HepG2 (cell line): ENCODE measurements at regions not wholly inside any gene's neighbourhood (a gene's known extent, or its start where the extent isn't known, plus 50 kb on each side); places are given as distances from the start of the nearest gene placed in this dataset.

Source experiments
- ATAC-seq: fragments of 200-7000 bp; cut with Tn5 transposase; 3 replicates; pipeline ENCODE4 v1.9.1; 2020; ENCODE audit warnings: mild to moderate bottlenecking, moderate library complexity
- BruUV-seq: library from RNA; stranded (reverse); fragments of 400-500 nt; replicated peaks from 2 replicates; lab custom pipeline; 2021; lab: Mats Ljungman, UMichigan
- CTCF ChIA-PET: fragments of 300-600 bp; formaldehyde crosslinking; extraction: SDS; loops from one replicate; lab custom pipeline; 2021; ENCODE audit warnings: low total read pairs, inconsistent platforms, low intra/inter-chr PET ratio; lab: Yijun Ruan, JAX
- POLR2A ChIA-PET: fragments of 350-600 bp; sonication (Branson Sonifier 250); formaldehyde crosslinking; loops from one replicate; lab custom pipeline; 2020; ENCODE audit warnings: antibody characterized with exemption, inconsistent platforms; lab: Yijun Ruan, JAX
- DNase-seq: peaks from one replicate; pipeline ENCODE4 v3.0.0-alpha.2; 2015; ENCODE audit warnings: low spot score
- FAIRE-seq: peaks from 3 replicates; lab custom pipeline; 2011; peaks lifted over from hg19 to GRCh38; lab: Jason Lieb, UNC
- H2AFZ ChIP-seq: one replicate; pipeline ENCODE4 v1.6.1; 2011; ENCODE audit warnings: low read length, inconsistent platforms
- H3K27ac ChIP-seq: fragments of 300-600 bp; 3 replicates; pipeline ENCODE4 v1.8.0; 2011; ENCODE audit warnings: mixed run types, mild to moderate bottlenecking, mixed read lengths, low read length, inconsistent platforms; ENCODE audit not compliant: insufficient read depth; ENCODE audit errors: extremely low read length
- H3K27me3 ChIP-seq, 2 experiments: fragments of 200-600 bp in 1 of 2; 2 replicates in 1 of 2; 3 replicates in 1 of 2; pipeline versions ENCODE4 v1.6.0 to v1.8.0; 2011; ENCODE audit warnings: low read length in 2 of 2, mild to moderate bottlenecking in 2 of 2, moderate library complexity in 2 of 2, inconsistent platforms in 1 of 2; ENCODE audit not compliant: insufficient read depth in 2 of 2, control insufficient read depth in 1 of 2
- H3K36me3 ChIP-seq, 2 experiments: fragments of 200-600 bp in 1 of 2; replicated peaks in 1 of 2; 2 replicates in 1 of 2; 3 replicates in 1 of 2; pipeline versions ENCODE4 v1.5.1 to v1.8.0; 2011; ENCODE audit warnings: low read length in 2 of 2, inconsistent platforms in 1 of 2; ENCODE audit not compliant: insufficient read depth in 2 of 2, control insufficient read depth in 1 of 2
- H3K4me1 ChIP-seq: 2 replicates; pipeline ENCODE4 v1.5.1; 2012; ENCODE audit warnings: low read length, inconsistent platforms; ENCODE audit not compliant: insufficient read depth
- H3K4me2 ChIP-seq: 2 replicates; pipeline ENCODE4 v1.6.0; 2011; ENCODE audit warnings: low read depth, low read length, inconsistent platforms
- H3K4me3 ChIP-seq, 3 experiments: fragments of 200-600 bp in 1 of 3; sonication (generic), shearing (Covaris generic) in 1 of 3; replicated peaks in 1 of 3; 2 replicates each; pipeline ENCODE4 v1.5.1; 2011 to 2016; ENCODE audit warnings: low read length in 3 of 3, inconsistent platforms in 2 of 3, low read depth in 2 of 3, mild to moderate bottlenecking in 2 of 3, control low read depth in 1 of 3, mixed read lengths in 1 of 3; ENCODE audit not compliant: insufficient read depth in 1 of 3
- H3K79me2 ChIP-seq: one replicate; pipeline ENCODE4 v1.6.1; 2011; ENCODE audit warnings: low read length, inconsistent platforms; ENCODE audit not compliant: insufficient read depth
- H3K9ac ChIP-seq: 2 replicates; pipeline ENCODE4 v1.6.0; 2011; ENCODE audit warnings: mild to moderate bottlenecking, low read depth, low read length, inconsistent platforms; ENCODE audit not compliant: insufficient read depth
- H3K9me3 ChIP-seq: 2 replicates; pipeline ENCODE4 v1.5.1; 2012; ENCODE audit warnings: mild to moderate bottlenecking, low read length
- H4K20me1 ChIP-seq: 2 replicates; pipeline ENCODE4 v1.6.0; 2011; ENCODE audit warnings: inconsistent platforms, mild to moderate bottlenecking, low read length, moderate library complexity; ENCODE audit not compliant: insufficient read depth
- MIXL1 ChIP-seq: IDR thresholded peaks from 2 replicates; pipeline ENCODE4 v1.6.1; 2016
- SNAPC2 ChIP-seq: sonication (generic); formaldehyde crosslinking; IDR thresholded peaks from 2 replicates; pipeline ENCODE4 v1.8.1; 2022; ENCODE audit warnings: mild to moderate bottlenecking, missing genetic modification reagents
- SRY ChIP-seq: sonication (generic); formaldehyde crosslinking; IDR thresholded peaks from 2 replicates; pipeline ENCODE4 v1.8.0; 2022; ENCODE audit warnings: mild to moderate bottlenecking, missing genetic modification reagents
- U2AF2 ChIP-seq: fragments of 200-400 bp; formaldehyde crosslinking; IDR thresholded peaks from 2 replicates; pipeline ENCODE4 v1.6.1; 2017; ENCODE audit warnings: low read depth, mild to moderate bottlenecking, low read length
- ZIK1 ChIP-seq: sonication (generic); formaldehyde crosslinking; IDR thresholded peaks from 2 replicates; pipeline ENCODE4 v1.5.0; 2020; ENCODE audit warnings: mild to moderate bottlenecking, low read depth, missing genetic modification reagents, borderline replicate concordance
- ZNF207 ChIP-seq: fragments of 450-650 bp; IDR thresholded peaks from 2 replicates; pipeline ENCODE4 v1.6.1; 2016; ENCODE audit warnings: antibody characterized with exemption, borderline replicate concordance
- ZNF281 ChIP-seq: sonication (generic); formaldehyde crosslinking; IDR thresholded peaks from 2 replicates; pipeline ENCODE4 v1.4.0; 2020; ENCODE audit warnings: missing genetic modification reagents, borderline replicate concordance
- ZNF430 ChIP-seq: sonication (generic); formaldehyde crosslinking; IDR thresholded peaks from 2 replicates; pipeline ENCODE4 v1.9.0; 2021; ENCODE audit warnings: mild to moderate bottlenecking, missing genetic modification reagents
- ZNF564 ChIP-seq: sonication (generic); formaldehyde crosslinking; IDR thresholded peaks from 2 replicates; pipeline ENCODE4 v1.8.1; 2023; ENCODE audit warnings: mild to moderate bottlenecking, missing genetic modification reagents
- ZNF749 ChIP-seq: sonication (generic); formaldehyde crosslinking; IDR thresholded peaks from 2 replicates; pipeline ENCODE4 v1.8.0; 2022; ENCODE audit warnings: mild to moderate bottlenecking, missing genetic modification reagents, moderate library complexity, borderline replicate concordance
- WGBS: methylation state at CpG from one replicate; pipeline ENCODE4 v1.1.6; 2017; ENCODE audit warnings: low lambda C conversion rate; 5-methylcytosine and 5-hydroxymethylcytosine counted together
- in situ Hi-C: cut with HindIII; loops from 2 replicates; pipeline ENCODE4 v1.10.0; 2017; ENCODE audit warnings: low pct_unique_long_range_greater_than_20kb; ENCODE audit not compliant: extremely low pct_ligation_motif_present
- intact Hi-C: fragments of 100-400 bp; cut with micrococcal nuclease; formaldehyde crosslinking; loops from one replicate; pipeline ENCODE4 v1.10.0; 2022; ENCODE audit not compliant: unreplicated experiment

DNA sequence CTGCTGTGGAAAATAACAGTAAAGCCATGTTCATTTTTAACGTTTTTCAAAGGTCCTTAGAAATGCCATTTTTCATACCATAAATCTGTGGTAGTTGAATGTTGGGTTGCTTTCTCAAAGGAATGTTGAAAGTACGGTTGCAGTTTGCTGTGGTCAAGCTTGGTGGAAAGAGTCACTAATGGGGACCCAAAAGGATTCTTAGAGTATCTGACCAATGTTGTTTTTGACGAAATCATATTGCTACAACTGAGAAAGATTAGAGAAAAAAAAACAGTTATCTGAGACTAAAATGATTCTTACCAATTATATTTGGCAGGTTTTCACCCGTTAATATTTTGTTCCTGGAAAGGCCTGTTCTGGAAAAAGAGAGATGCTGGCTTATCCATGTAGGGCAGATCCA, 439.5 kb upstream of the ETAA1 start:
- FAIRE-seq (no peak), DNase-seq (no peak), ATAC-seq (no peak)
- no peak overlapping the region for H3K4me2 ChIP-seq
- CTCF ChIA-PET: no interaction called here
- no peak overlapping the region for H3K9ac ChIP-seq
- no peak for TF ChIP-seq MIXL1
- TF ChIP-seq SNAPC2 (CRISPR knock-in tag): no peak
- TF ChIP-seq ZIK1 (CRISPR knock-in tag): no peak
- TF ChIP-seq U2AF2: no peak
- no peak for TF ChIP-seq ZNF749
- TF ChIP-seq ZNF207: no peak
- H3K27ac ChIP-seq: no peak overlapping the region
- no peaks in the 10 kb centered on the region for H3K27me3 ChIP-seq
- H3K36me3 ChIP-seq: no peaks in the 10 kb centered on the region
- 3% methylated on average over 4 of the region's 4 CpGs for WGBS
- BruUV-seq: no TSS peak
- H4K20me1 ChIP-seq: no peaks in the 10 kb centered on the region
- no peaks in the 10 kb centered on the region for H3K4me1 ChIP-seq
- H3K79me2 ChIP-seq: no peaks in the 10 kb centered on the region
- H3K9me3 ChIP-seq: 0 out of 2 replicates have a peak, but pooled peaks cover 5% of the 10 kb centered on the region
- POLR2A ChIA-PET: no interaction called here
- intact Hi-C loops (no loop called here), in situ Hi-C loops (no loop called here)
- H2AFZ ChIP-seq: no peak overlapping the region
- no peak overlapping the region for H3K4me3 ChIP-seq

GRCh38 chr2:66960161-66960560, 437.0 kb upstream of the ETAA1 start:
- no TSS peak for BruUV-seq
- H2AFZ ChIP-seq: no peak overlapping the region
- no peaks in the 10 kb centered on the region for H3K4me1 ChIP-seq
- no peak overlapping the region for H3K4me3 ChIP-seq
- H4K20me1 ChIP-seq: no peaks in the 10 kb centered on the region
- ChIA-PET CTCF (no interaction called here), POLR2A (no interaction called here)
- H3K4me2 ChIP-seq: no peak overlapping the region
- H3K36me3 ChIP-seq: no peaks in the 10 kb centered on the region
- DNase-seq (no peak), FAIRE-seq (no peak), ATAC-seq (no peak)
- no peaks in the 10 kb centered on the region for H3K79me2 ChIP-seq
- no peaks in the 10 kb centered on the region for H3K27me3 ChIP-seq
- WGBS: 10% methylated on average over 7 of the region's 7 CpGs
- H3K9ac ChIP-seq: no peak overlapping the region
- H3K9me3 ChIP-seq: 0 out of 2 replicates have a peak, but pooled peaks cover 13% of the 10 kb centered on the region
- no peak overlapping the region for H3K27ac ChIP-seq
- in situ Hi-C loops (no loop called here), intact Hi-C loops (no loop called here)
- TF ChIP-seq ZNF564 (CRISPR knock-in tag): no peak
- TF ChIP-seq ZNF430 (CRISPR knock-in tag): no peak
- no peak for TF ChIP-seq SRY
- TF ChIP-seq ZNF281: no peak
